NCI-H82 treated with DMSO at 0.1 percent for 48 hours (cell line): ENCODE measurements at regions not wholly inside any gene's neighbourhood (a gene's known extent, or its start where the extent isn't known, plus 50 kb on each side); places are given as distances from the start of the nearest gene placed in this dataset.
A peak's percentile ranks its signal among the peaks of the same experiment; 100 is the strongest.

Experiments
- DNase-seq: peaks from one replicate; lab custom pipeline; 2025; ENCODE audit not compliant: unreplicated experiment; lab: John Stamatoyannopoulos, UW

DNA sequence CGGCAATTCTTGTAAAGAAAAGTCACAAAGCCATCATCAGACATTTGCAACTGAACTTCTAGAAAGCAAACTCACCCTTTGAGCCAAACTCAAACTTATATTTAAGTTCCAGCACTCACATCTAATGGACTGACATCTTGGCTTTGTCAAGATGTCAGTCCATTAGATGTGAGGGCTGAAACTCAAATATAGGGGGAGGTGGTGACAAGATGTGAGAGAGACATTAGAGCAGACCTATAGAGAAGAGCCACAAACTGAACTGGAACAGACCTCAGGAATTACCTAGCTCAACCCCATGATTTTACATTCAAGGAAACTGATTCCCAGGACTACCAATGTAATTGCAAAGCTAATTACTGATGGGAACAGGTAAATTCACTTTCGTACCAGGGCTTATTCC is 543.8 kb downstream of the TNS1 start:
- no peak for DNase-seq

DNA sequence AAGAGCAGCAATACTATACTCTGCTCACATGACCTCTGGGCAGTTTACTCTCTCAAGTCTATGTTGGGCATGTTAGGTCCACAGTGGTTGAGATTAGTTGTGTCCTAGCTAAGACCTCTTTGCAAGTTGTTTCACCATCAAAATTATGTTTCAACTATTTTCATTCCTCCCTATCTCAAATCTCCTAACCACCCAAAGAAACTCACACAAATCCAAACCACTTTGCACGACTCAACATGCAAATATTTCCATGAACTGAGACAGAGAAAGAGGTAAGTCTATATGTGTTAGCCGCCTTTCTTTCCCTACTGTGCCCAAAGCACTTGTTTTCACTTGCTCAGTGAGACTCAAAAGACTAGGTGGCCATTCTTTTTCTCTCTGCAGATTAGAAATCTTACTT is 546.8 kb downstream of the TNS1 start:
- no peak for DNase-seq

GRCh38 chr2:217452928-217453327 is 549.9 kb downstream of the TNS1 start:
- no peak for DNase-seq

DNA sequence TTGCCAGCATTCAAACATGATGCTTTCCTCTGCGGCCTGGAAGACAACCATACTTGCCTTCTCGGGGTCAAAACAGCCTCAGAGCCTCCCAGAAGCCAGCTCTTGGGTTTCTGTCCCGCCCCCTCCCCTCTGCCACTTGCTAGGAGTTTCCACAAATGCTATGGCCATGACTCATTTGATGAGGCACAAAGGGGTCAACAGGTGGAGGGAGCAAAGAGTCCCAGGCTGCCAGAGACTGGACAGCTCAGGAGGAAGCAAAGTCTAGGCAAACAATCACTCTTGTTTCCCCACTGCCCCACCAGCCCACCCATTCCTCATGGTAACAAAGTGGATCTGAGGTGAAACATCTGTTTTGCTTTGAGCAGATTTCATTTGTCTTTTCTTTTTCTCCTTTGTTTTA is 551.1 kb downstream of the TNS1 start:
- no peak for DNase-seq

GRCh38 chr2:217449444-217449843 is 553.4 kb downstream of the TNS1 start:
- no peak for DNase-seq

DNA sequence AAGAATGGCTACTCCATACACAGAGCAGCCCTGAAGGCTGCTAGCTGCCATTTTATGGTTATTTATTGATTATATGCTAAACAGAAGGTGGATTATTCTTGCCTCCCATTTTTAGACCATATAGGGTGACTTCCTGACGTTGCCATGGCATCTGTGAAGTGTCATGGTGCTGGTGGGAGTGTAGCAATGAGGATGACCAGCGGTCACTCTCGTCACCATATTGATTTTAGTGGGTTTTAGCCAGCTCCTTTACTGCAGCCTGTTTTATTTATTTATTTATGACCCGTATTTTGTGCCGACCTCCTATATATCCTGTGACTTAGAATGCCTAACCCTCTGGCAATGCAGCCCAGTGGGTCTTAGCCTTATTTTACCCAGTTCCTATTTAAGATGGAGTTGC is 553.9 kb downstream of the TNS1 start:
- no peak for DNase-seq

DNA sequence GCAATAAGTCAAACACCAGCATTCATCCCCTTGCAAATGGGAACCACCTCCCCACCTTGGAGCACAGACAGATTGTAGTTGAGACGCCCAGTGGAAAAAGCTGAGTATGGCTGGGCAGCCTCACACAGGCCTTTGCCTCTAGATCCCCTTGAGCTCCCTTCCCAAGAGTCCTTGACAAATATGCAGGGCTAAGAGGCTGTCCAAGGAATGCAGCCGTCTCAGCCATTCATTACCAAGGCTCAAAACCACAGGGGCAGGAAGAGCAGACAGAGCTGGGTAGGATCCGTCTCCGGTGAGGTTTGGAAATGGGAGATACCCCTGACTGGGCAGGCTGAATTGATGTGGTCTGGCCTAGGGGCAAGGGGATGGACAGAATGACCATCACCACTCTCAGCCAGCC is 557.1 kb downstream of the TNS1 start:
- DNase-seq = no peak

DNA sequence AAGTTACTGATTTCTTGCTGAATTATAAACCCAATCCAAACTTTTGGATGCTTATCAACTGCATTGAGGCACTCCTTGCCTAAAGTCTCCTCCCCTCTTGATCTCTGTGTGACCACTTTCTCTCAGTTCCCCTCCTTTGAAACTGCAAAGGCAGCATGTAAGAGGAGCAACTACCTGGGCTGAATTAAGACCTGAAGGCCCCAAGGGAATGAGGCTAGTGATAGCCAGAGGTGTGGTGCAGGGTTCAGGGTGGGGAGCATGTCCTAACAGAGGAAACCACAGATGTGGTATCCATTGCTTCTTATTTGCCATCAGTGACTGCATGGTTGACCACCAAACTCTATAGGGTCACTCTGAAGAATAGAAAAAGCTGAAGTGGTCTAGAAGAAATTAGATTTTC is 557.9 kb downstream of the TNS1 start:
- no peak for DNase-seq

GRCh38 chr2:217444509-217444908 is 558.3 kb downstream of the TNS1 start:
- no peak for DNase-seq

DNA sequence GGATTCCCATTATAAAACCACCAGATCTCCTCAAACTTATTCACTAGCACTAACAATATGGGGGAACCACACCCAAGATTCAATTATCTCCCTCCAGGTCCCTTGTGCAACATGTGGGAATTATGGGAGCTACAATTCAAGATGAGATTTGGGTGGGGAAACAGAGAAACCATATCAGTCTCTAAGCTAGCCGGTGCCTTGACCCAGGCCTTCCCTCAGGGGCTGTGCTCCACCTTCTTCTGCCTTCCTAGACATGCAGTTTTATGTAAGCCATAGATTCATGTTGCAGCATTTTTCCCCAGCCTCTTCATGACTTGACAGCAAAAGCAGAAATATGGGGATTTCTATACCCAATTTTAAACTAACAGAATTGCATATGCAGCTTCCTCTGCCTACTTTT is 559.2 kb downstream of the TNS1 start:
- no peak for DNase-seq

DNA sequence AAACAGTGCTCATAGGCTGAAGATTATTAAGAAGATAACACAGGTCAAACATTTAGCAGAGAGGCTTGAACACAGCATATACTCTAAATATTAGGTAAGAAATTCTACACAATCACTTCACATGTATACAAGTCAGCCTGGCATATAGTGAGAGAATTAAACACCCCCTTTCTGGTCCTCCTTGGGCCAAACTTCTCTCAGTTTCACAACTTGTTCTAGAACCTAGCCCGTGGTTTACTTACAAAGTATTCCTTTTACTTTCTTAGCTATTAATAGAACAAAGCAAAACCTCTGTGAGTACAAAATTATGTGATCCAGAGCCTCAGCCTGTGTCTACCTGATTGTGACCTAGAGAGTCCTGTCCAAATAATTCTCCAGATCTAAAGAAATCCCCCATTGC is 562.8 kb downstream of the TNS1 start:
- DNase-seq = no peak

GRCh38 chr2:217438821-217439220 is 564.0 kb downstream of the TNS1 start:
- DNase-seq = no peak

DNA sequence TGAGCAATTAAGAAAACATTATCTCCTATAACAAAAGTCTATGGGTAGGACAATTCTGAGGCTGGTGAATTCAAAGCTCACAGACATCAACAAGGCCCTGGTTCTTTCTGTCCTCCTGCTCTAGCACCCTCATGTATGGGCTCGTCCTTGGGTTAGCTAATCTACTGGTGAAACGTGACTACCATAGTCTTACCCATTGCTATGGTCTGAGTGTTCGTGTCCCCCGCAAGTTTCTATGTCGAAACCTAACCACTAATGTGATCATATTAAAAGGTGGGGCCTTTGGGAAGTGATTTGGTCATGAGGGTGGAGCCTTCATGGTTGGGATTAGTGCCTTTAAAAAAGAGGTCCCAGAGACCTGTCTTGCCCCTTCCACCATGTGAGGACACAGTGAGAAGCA is 564.7 kb downstream of the TNS1 start:
- no peak for DNase-seq

DNA sequence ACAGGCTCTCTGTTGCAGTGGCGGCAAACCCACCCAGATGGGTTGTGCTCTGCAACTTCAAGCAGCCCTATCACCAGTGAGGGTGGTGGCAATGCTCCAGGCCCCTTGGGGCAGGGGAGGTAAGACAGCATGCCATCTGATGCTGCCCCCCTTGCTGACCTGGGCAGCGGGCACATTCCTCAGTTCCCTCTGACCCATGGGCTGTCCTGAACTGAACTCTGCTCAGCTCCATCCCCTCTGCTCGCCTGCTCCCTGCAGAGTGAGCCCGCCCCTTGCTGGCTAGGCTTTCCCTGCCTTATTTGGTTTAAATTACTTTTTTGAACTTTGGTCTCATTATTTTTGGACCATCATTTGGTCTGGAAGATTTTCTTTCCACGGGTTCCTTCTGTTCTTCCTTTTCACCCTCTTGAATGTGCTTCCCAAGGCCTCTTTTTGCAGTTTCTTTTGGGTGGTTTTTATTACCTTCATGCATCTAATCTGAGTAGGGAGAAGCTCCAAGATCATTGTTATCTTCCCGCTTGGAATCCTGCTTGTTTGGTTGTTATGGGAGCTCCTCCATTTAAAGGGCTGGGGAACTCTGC is 565.4 kb downstream of the TNS1 start:
- DNase-seq = no peak

DNA sequence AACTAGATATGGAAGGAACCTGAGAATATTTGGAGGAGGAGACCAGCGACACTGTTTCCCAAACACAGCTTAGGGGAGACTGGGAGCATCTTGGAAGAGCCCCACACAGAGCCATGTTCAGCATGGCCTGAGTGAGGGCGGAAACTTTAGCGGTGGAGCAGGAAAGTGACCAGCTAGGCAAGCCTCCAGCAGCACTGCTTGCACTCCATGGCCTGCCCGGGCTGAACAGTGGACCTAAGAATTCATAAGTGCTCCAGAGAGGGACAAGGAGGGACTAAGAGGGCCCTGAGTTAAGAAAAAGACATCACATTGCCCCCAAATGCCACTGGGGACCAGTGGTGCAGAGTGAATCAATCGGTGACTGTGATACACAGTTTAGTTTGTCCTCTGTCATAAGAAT is 566.4 kb downstream of the TNS1 start:
- DNase-seq = no peak

GRCh38 chr2:217434180-217434975 is 568.4 kb downstream of the TNS1 start:
- peak; percentile 97 for DNase-seq

DNA sequence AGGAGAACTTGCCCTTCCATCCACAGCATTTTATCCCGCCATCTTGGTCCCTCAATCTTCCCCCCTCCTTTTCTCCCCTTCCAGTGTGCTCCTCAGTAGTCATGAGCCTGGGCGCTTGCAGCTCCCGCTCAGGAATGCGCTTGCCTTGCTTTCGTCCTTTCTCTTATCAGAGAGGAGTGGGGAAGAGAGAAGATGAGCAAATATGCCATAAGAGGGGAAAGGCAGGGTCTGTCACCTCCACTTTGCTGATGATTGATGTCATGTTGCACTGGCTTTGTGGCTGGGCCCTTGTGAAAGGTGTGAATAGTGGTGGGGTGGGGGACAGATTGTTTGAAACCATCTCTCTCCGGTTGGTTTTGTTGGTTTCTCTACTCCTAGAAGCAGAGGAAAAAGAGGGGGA is 569.3 kb downstream of the TNS1 start:
- no peak for DNase-seq

DNA sequence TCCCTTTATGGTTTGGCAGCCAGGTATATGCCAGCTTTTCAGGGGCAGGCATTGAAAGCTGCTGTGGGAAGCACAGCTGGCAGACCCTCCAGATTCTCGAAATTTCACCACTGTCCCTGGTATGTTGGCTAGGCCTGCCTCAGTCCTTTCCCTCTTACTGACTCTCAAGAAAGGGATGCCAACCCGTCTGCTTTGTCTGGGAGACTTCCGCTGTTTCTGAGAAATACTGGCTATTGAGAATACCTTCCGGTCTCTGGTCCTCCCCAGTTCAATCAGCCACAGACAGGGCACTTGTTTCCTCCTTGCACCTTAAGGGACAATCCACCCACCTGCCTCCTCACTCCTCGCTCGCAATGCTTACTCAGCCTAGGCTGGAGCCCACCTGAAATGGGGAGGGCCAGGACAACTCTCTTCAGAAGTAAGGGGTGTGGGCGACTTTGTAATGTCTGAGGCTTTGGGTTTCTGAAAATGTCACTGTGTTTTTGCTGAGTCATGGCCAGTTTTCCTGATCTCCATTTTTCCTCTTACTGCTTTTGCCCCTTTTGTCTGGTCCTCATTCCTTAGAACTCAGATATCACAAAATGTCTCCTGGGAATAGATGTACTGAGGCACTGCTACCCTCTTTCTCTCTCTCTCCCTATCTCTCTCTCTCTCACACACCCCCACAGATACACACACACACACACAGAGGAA is 571.1 kb downstream of the TNS1 start:
- DNase-seq = no peak

DNA sequence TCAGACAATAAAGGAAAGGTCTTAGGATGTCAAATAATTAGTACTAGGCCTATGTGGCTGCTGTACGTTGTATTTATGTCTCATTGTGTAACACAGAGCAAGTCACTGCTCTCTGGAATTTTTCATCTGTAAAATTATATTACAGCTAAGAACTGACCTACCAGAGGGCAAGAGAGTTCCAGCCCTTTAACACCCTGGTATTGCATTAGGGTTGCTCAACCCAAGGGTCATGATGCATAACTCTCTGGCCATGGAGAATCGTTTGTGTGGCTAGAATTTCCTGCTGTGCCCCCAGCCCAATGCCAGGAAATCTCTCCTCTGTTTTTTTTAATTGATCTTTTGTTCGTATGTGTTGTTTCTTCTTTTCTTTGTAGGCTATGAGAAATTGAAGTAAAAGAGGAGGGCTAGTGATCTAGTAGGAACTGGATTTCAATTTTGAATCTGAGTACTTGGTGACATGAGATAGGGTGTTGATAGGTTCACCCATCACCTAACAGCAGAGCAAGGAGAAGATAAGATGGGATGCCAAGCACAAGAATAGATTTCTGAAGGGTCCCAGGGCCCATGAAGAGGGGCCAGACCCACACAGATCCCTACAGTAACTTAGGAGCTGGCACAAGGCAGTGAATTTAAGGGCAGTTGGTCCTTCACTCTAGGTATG is 571.2 kb upstream of the TNP1 start:
- DNase-seq = no peak

- DNase-seq = no peak
These were observed 570.2 kb upstream of the TNP1 start for GRCh38 chr2:217429981-217430500.

- no peak for DNase-seq
These were observed 562.0 kb upstream of the TNP1 start for GRCh38 chr2:217421834-217422233.

- DNase-seq = no peak
These were observed 561.0 kb upstream of the TNP1 start for GRCh38 chr2:217420854-217421253.
